ENCODE measurements at regions not wholly inside any gene's neighbourhood (a gene's known extent, or its start where the extent isn't known, plus 50 kb on each side); places are given as distances from the start of the nearest gene placed in this dataset.

DNA sequence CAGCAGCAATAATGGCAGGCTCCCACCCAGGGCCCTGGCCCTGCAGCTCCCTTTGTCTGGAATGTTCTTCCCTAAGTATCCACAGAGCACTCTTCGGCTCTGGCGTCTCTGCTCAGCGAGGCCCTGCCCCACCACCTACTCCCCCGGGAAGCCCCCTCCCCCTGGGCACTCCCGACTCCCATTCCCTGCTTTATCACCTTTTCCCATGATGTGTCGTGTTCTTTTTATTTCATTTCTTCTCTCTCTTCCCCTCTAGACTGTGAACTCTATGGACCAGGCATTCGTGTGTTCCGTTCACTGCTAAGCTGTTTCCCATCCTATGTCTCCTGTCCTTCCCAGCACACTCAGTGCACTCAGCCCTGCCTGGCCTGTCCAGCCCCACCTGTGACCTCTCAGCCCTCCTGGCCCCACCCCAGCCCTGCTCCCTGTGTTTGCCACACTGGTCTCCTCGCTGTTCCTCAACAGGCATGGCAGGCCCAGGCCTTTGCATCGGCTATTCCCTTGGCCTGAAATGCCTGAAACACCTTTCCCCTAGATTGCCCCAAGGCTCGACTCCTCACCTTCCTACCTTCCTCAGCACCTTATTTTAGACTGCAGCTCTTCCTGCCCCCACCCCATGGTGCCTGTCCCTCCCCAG, 107.4 kb downstream of the TPRA1 start:
- Histone ChIP-seq H3K9me3 (no peaks in the 10 kb centered on the region), H3K36me3 (no peaks in the 10 kb centered on the region), H3K4me3 (no peak overlapping the region), H3K27me3 (peaks cover 0 to 15% of the 10 kb centered on the region in 2 donors), H3K4me1 (no peaks in the 10 kb centered on the region), H3K27ac (no peak overlapping the region)
- intact Hi-C loops (cut with DNase I; ENCODE audit: low total_unique reads) = no loop called here
- TF ChIP-seq, protein P1, sequence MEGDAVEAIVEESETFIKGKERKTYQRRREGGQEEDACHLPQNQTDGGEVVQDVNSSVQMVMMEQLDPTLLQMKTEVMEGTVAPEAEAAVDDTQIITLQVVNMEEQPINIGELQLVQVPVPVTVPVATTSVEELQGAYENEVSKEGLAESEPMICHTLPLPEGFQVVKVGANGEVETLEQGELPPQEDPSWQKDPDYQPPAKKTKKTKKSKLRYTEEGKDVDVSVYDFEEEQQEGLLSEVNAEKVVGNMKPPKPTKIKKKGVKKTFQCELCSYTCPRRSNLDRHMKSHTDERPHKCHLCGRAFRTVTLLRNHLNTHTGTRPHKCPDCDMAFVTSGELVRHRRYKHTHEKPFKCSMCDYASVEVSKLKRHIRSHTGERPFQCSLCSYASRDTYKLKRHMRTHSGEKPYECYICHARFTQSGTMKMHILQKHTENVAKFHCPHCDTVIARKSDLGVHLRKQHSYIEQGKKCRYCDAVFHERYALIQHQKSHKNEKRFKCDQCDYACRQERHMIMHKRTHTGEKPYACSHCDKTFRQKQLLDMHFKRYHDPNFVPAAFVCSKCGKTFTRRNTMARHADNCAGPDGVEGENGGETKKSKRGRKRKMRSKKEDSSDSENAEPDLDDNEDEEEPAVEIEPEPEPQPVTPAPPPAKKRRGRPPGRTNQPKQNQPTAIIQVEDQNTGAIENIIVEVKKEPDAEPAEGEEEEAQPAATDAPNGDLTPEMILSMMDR (IDR thresholded peaks at IDR 0.05) = no peak
- peak; percentile 7 to 55 for DNase-seq

GRCh38 chr3:127482216-127483004, 108.1 kb downstream of the TPRA1 start:
- Histone ChIP-seq H3K4me3 (no peak overlapping the region), H3K36me3 (no peaks in the 10 kb centered on the region), H3K27ac (no peak overlapping the region), H3K27me3 (peaks cover 0 to 13% of the 10 kb centered on the region in 2 donors), H3K9me3 (no peaks in the 10 kb centered on the region), H3K4me1 (no peaks in the 10 kb centered on the region)
- TF ChIP-seq, protein P1 (IDR thresholded peaks at IDR 0.05) = no peak
- intact Hi-C loops (cut with DNase I; ENCODE audit: low total_unique reads) = no loop called here
- peak; percentile 16 to 27 for DNase-seq

DNA sequence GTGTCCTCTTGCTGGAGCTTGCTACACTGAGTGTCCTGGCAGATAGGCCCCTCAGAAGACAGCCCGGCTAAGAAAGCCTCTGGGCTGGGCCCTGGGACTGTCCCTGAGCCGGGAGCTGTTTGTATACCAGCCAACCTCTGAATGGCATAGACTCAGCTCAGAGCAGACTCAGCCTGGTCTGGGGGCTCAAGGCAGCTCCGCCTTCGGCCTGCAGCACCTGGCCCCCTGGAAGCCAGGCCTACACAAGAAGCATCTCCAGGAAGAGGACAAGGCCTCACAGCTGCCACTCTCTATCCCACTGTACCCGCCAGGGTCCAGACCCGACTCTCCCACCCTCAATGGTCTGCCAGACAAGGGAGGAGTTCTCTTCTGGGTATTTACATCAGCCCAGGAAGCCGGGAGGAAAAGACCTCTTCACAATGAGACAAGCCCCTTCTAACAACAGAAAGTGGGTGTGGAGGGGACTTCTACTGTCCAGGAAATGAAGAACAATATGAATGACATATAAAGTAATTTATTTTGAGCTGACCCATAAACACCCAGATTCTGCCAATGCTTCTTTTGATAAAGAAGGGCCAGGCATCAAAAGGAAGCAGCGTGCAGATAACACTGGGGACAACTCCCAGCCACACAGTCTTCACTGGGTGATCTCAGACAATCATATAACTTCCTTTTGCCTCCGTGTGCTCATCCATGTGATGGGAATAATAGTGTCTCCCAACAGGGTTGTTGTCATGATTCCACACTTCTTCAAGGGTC, 110.2 kb downstream of the TPRA1 start:
- no peak overlapping the region for H3K27ac ChIP-seq
- no peaks in the 10 kb centered on the region for H3K36me3 ChIP-seq
- H3K27me3 ChIP-seq = peaks cover 0 to 5% of the 10 kb centered on the region in 2 donors
- H3K9me3 ChIP-seq = no peaks in the 10 kb centered on the region
- H3K4me1 ChIP-seq = no peaks in the 10 kb centered on the region
- DNase-seq = peak; percentile 9 to 40
- H3K4me3 ChIP-seq = no peak overlapping the region
- TF ChIP-seq, protein P1 (IDR thresholded peaks at IDR 0.05) = no peak
- intact Hi-C loops (cut with DNase I; ENCODE audit: low total_unique reads) = no loop called here

GRCh38 chr3:127479449-127479848, 111.1 kb downstream of the TPRA1 start:
- intact Hi-C loops (cut with DNase I; ENCODE audit: low total_unique reads) = no loop called here

DNA sequence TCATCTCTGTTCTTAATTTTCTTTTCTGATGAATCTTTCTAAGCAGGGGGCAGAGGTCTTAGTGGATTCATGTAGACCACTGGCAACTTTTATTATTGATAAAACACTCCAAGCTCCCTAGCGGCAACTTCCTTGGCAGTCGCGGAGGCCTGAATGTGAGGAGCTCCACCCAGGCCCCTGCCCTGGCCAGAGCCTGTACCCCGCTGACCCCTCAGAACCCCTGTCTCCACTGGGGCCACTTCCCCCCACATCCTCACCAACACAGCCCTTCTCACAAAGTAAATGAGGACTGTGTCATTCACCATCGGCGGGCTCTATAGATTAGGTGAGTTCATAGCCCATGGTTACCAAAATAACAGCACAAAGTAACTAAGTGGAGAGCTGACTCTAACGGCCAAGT, 111.6 kb downstream of the TPRA1 start:
- no peak overlapping the region for H3K27ac ChIP-seq
- no peaks in the 10 kb centered on the region for H3K9me3 ChIP-seq
- H3K27me3 ChIP-seq = peaks cover 0 to under 1% of the 10 kb centered on the region in 2 donors
- intact Hi-C loops (cut with DNase I; ENCODE audit: low total_unique reads) = no loop called here
- TF ChIP-seq, protein P1 (IDR thresholded peaks at IDR 0.05) = no peak
- H3K4me1 ChIP-seq = no peaks in the 10 kb centered on the region
- H3K4me3 ChIP-seq = no peak overlapping the region
- peak in 1 of 2 donors; percentile 2 for DNase-seq
- H3K36me3 ChIP-seq = no peaks in the 10 kb centered on the region

More at GRCh38 chr3:127479449-127479848, 111.1 kb downstream of the TPRA1 start:
- TF ChIP-seq, protein P1 (IDR thresholded peaks at IDR 0.05) = no peak
- Histone ChIP-seq H3K27ac (no peak overlapping the region), H3K9me3 (no peaks in the 10 kb centered on the region), H3K4me1 (no peaks in the 10 kb centered on the region), H3K4me3 (no peak overlapping the region), H3K36me3 (no peaks in the 10 kb centered on the region), H3K27me3 (peaks cover 0 to 5% of the 10 kb centered on the region in 2 donors)
- peak; percentile 18 to 56 for DNase-seq
